HEK293 (cell line): ENCODE measurements at regions not wholly inside any gene's neighbourhood (a gene's known extent, or its start where the extent isn't known, plus 50 kb on each side); places are given as distances from the start of the nearest gene placed in this dataset.

Source experiments
- CTCF ChIA-PET: fragments of 350-600 bp; formaldehyde crosslinking; extraction: SDS; loops from one replicate; lab custom pipeline; 2021; ENCODE audit warnings: antibody characterized with exemption; lab: Yijun Ruan, JAX
- POLR2A ChIA-PET: fragments of 300-600 bp; formaldehyde crosslinking; extraction: SDS; loops from one replicate; lab custom pipeline; 2020; ENCODE audit warnings: antibody characterized with exemption, inconsistent platforms; lab: Yijun Ruan, JAX
- H3K27ac ChIP-seq: fragments of 200-500 bp; sonication (Bioruptor generic); 2 replicates; pipeline ENCODE4 v1.5.1; 2014; ENCODE audit warnings: low read depth, low read length, control low read depth, inconsistent platforms; ENCODE audit errors: extremely low read depth
- H3K36me3 ChIP-seq, 2 experiments: fragments of 200-500 bp in 1 of 2; sonication (Bioruptor generic) in 1 of 2; 1 replicate in 1 of 2; 2 replicates in 1 of 2; pipeline ENCODE4 v1.5.1; 2014 to 2017; ENCODE audit warnings: inconsistent platforms in 2 of 2, low read length in 2 of 2; ENCODE audit not compliant: control insufficient read depth in 2 of 2, insufficient read depth in 1 of 2
- H3K4me1 ChIP-seq: fragments of 200-500 bp; sonication (Bioruptor generic); 2 replicates; pipeline ENCODE4 v1.5.1; 2014; ENCODE audit warnings: mild to moderate bottlenecking, low read length, inconsistent platforms; ENCODE audit not compliant: control insufficient read depth, insufficient read depth
- H3K4me3 ChIP-seq: 2 replicates; pipeline ENCODE4 v1.5.1; 2011; ENCODE audit warnings: low read depth, mild to moderate bottlenecking, control low read depth, low read length, moderate library complexity
- H3K9me3 ChIP-seq: fragments of 200-500 bp; sonication (Bioruptor generic); 2 replicates; pipeline ENCODE4 v1.5.1; 2014; ENCODE audit warnings: low read depth, low read length, inconsistent platforms; ENCODE audit not compliant: control insufficient read depth, insufficient read depth
- BCL11B ChIP-seq: fragments of 450-650 bp; formaldehyde crosslinking; IDR thresholded peaks from 2 replicates; pipeline ENCODE4 v1.5.1; 2016; ENCODE audit warnings: low read depth, missing biosample characterization, missing genetic modification characterization
- GLIS2 ChIP-seq: fragments of 450-650 bp; formaldehyde crosslinking; IDR thresholded peaks from 2 replicates; pipeline ENCODE4 v1.5.1; 2016; ENCODE audit warnings: missing biosample characterization, missing genetic modification characterization
- OVOL3 ChIP-seq: fragments of 450-650 bp; formaldehyde crosslinking; IDR thresholded peaks from 2 replicates; pipeline ENCODE4 v1.5.1; 2016; ENCODE audit warnings: missing biosample characterization, missing genetic modification characterization
- TCF7L2 ChIP-seq: IDR thresholded peaks from 2 replicates; pipeline ENCODE4 v1.6.1; 2011; ENCODE audit warnings: low read depth, mild to moderate bottlenecking, inconsistent platforms, low read length, moderate library complexity, borderline replicate concordance
- YY2 ChIP-seq: fragments of 450-650 bp; formaldehyde crosslinking; IDR thresholded peaks from 2 replicates; pipeline ENCODE4 v1.5.1; 2016; ENCODE audit warnings: missing biosample characterization, missing genetic modification characterization
- ZBTB17 ChIP-seq: fragments of 450-650 bp; formaldehyde crosslinking; IDR thresholded peaks from 2 replicates; pipeline ENCODE4 v1.5.1; 2016; ENCODE audit warnings: missing biosample characterization, missing genetic modification characterization
- ZFP3 ChIP-seq: fragments of 450-650 bp; formaldehyde crosslinking; IDR thresholded peaks from 2 replicates; pipeline ENCODE4 v1.5.1; 2016; ENCODE audit warnings: low read depth, missing biosample characterization, missing genetic modification characterization
- ZFP69B ChIP-seq: fragments of 450-650 bp; formaldehyde crosslinking; IDR thresholded peaks from 2 replicates; pipeline ENCODE4 v1.5.1; 2016; ENCODE audit warnings: missing biosample characterization, missing genetic modification characterization
- ZNF133 ChIP-seq: fragments of 450-650 bp; formaldehyde crosslinking; IDR thresholded peaks from 2 replicates; pipeline ENCODE4 v1.5.1; 2016; ENCODE audit warnings: missing biosample characterization, missing genetic modification characterization
- ZNF146 ChIP-seq: fragments of 450-650 bp; formaldehyde crosslinking; IDR thresholded peaks from 2 replicates; pipeline ENCODE4 v1.5.1; 2016; ENCODE audit warnings: missing biosample characterization, missing genetic modification characterization
- ZNF2 ChIP-seq: fragments of 450-650 bp; formaldehyde crosslinking; IDR thresholded peaks from 2 replicates; pipeline ENCODE4 v1.5.1; 2016; ENCODE audit warnings: missing biosample characterization, missing genetic modification characterization
- ZNF239 ChIP-seq: fragments of 450-650 bp; formaldehyde crosslinking; IDR thresholded peaks from 2 replicates; pipeline ENCODE4 v1.5.1; 2016; ENCODE audit warnings: missing biosample characterization, missing genetic modification characterization
- ZNF335 ChIP-seq: fragments of 450-650 bp; formaldehyde crosslinking; conservative IDR thresholded peaks from 2 replicates; pipeline ENCODE4 v1.5.1; 2016; ENCODE audit warnings: missing biosample characterization, missing genetic modification characterization
- ZNF350 ChIP-seq: fragments of 450-650 bp; formaldehyde crosslinking; IDR thresholded peaks from 2 replicates; pipeline ENCODE4 v1.5.0; 2017; ENCODE audit warnings: missing biosample characterization, mild to moderate bottlenecking, missing genetic modification characterization
- ZNF391 ChIP-seq: fragments of 450-650 bp; formaldehyde crosslinking; IDR thresholded peaks from 2 replicates; pipeline ENCODE4 v1.5.1; 2016; ENCODE audit warnings: low read depth, missing biosample characterization, missing genetic modification characterization, borderline replicate concordance
- ZNF423 ChIP-seq: fragments of 450-650 bp; formaldehyde crosslinking; IDR thresholded peaks from 2 replicates; pipeline ENCODE4 v1.5.1; 2016; ENCODE audit warnings: missing biosample characterization, missing genetic modification characterization
- ZNF426 ChIP-seq: fragments of 450-650 bp; formaldehyde crosslinking; IDR thresholded peaks from 2 replicates; pipeline ENCODE4 v1.5.1; 2017; ENCODE audit warnings: missing biosample characterization, missing genetic modification characterization, mild to moderate bottlenecking, inconsistent platforms, moderate library complexity
- ZNF544 ChIP-seq: fragments of 450-650 bp; formaldehyde crosslinking; IDR thresholded peaks from 2 replicates; pipeline ENCODE4 v1.5.0; 2017; ENCODE audit warnings: missing biosample characterization, missing genetic modification characterization
- ZNF792 ChIP-seq: fragments of 450-650 bp; formaldehyde crosslinking; IDR thresholded peaks from 2 replicates; pipeline ENCODE4 v1.5.1; 2016; ENCODE audit warnings: missing biosample characterization, missing genetic modification characterization
- TF ChIP-seq, protein P1 (sequence below): fragments of 450-650 bp; formaldehyde crosslinking; IDR thresholded peaks from 2 replicates; pipeline ENCODE4 v1.5.1; 2016; ENCODE audit warnings: missing biosample characterization, missing genetic modification characterization, borderline replicate concordance
- TF ChIP-seq, protein P2 (sequence below): fragments of 450-650 bp; formaldehyde crosslinking; IDR thresholded peaks from 2 replicates; pipeline ENCODE4 v1.5.1; 2016; ENCODE audit warnings: missing biosample characterization, missing genetic modification characterization
- TF ChIP-seq, protein P3 (sequence below): fragments of 450-650 bp; formaldehyde crosslinking; IDR thresholded peaks from 2 replicates; pipeline ENCODE4 v1.5.1; 2016; ENCODE audit warnings: missing biosample characterization, missing genetic modification characterization
- TF ChIP-seq, protein P4 (sequence below): fragments of 450-650 bp; formaldehyde crosslinking; IDR thresholded peaks from 2 replicates; pipeline ENCODE4 v1.5.1; 2016; ENCODE audit warnings: missing biosample characterization, missing genetic modification characterization, low read depth
- TF ChIP-seq, protein P5 (sequence below): fragments of 450-650 bp; formaldehyde crosslinking; IDR thresholded peaks from 2 replicates; pipeline ENCODE4 v1.5.1; 2016; ENCODE audit warnings: missing biosample characterization, missing genetic modification characterization

DNA sequence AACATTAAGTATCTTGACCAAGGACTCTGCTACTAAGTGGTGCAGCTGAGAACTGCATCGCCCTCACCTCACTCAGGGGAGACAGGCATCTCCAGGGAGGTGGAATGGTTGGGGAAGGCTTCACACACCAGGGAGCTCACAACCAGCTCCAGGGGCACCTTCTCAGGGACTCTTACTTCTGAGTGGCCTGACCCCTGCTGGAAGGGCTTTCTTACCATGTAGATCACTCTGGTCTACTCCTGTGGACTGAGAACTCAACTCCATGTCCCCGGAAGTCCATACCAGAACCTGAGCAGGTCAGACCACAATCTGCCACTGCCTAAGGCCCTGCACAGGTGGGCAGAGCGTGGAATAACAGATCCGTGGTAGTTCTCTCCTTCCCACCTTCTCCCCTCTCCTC, 140.5 kb downstream of the TLE3 start:
- H3K36me3 ChIP-seq: no peaks in the 10 kb centered on the region
- H3K27ac ChIP-seq: no peak overlapping the region
- TF ChIP-seq BCL11B (tag by site-specific recombination) (no peak), GLIS2 (tag by site-specific recombination) (no peak), ZFP3 (tag by site-specific recombination) (no peak), ZNF2 (tag by site-specific recombination) (no peak), ZFP69B (no peak), ZNF239 (tag by site-specific recombination) (no peak), ZNF423 (no peak), ZNF792 (no peak), TCF7L2 (no peak), ZNF544 (no peak), ZNF426 (tag by site-specific recombination) (no peak), ZNF391 (tag by site-specific recombination) (no peak)
- TF ChIP-seq, protein P1, sequence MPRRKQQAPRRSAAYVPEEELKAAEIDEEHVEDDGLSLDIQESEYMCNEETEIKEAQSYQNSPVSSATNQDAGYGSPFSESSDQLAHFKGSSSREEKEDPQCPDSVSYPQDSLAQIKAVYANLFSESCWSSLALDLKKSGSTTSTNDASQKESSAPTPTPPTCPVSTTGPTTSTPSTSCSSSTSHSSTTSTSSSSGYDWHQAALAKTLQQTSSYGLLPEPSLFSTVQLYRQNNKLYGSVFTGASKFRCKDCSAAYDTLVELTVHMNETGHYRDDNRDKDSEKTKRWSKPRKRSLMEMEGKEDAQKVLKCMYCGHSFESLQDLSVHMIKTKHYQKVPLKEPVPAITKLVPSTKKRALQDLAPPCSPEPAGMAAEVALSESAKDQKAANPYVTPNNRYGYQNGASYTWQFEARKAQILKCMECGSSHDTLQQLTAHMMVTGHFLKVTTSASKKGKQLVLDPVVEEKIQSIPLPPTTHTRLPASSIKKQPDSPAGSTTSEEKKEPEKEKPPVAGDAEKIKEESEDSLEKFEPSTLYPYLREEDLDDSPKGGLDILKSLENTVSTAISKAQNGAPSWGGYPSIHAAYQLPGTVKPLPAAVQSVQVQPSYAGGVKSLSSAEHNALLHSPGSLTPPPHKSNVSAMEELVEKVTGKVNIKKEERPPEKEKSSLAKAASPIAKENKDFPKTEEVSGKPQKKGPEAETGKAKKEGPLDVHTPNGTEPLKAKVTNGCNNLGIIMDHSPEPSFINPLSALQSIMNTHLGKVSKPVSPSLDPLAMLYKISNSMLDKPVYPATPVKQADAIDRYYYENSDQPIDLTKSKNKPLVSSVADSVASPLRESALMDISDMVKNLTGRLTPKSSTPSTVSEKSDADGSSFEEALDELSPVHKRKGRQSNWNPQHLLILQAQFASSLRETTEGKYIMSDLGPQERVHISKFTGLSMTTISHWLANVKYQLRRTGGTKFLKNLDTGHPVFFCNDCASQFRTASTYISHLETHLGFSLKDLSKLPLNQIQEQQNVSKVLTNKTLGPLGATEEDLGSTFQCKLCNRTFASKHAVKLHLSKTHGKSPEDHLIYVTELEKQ: no peak
- TF ChIP-seq, protein P2, sequence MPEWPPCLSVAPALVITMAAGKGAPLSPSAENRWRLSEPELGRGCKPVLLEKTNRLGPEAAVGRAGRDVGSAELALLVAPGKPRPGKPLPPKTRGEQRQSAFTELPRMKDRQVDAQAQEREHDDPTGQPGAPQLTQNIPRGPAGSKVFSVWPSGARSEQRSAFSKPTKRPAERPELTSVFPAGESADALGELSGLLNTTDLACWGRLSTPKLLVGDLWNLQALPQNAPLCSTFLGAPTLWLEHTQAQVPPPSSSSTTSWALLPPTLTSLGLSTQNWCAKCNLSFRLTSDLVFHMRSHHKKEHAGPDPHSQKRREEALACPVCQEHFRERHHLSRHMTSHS (tag by site-specific recombination): no peak
- TF ChIP-seq, protein P3, sequence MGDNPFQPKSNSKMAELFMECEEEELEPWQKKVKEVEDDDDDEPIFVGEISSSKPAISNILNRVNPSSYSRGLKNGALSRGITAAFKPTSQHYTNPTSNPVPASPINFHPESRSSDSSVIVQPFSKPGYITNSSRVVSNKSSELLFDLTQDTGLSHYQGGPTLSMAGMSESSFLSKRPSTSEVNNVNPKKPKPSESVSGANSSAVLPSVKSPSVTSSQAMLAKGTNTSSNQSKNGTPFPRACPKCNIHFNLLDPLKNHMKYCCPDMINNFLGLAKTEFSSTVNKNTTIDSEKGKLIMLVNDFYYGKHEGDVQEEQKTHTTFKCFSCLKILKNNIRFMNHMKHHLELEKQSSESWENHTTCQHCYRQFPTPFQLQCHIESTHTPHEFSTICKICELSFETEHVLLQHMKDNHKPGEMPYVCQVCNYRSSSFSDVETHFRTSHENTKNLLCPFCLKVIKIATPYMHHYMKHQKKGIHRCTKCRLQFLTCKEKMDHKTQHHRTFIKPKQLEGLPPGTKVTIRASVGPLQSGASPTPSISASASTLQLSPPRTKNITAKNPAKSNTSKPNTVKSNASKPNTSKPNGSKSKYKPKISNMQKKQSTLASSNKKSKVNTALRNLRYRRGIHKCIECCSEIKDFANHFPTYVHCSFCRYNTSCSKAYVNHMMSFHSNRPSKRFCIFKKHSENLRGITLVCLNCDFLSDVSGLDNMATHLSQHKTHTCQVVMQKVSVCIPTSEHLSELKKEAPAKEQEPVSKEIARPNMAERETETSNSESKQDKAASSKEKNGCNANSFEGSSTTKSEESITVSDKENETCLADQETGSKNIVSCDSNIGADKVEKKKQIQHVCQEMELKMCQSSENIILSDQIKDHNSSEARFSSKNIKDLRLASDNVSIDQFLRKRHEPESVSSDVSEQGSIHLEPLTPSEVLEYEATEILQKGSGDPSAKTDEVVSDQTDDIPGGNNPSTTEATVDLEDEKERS (tag by site-specific recombination): no peak
- CTCF ChIA-PET: no interaction called here
- no peak overlapping the region for H3K4me3 ChIP-seq
- POLR2A ChIA-PET: no interaction called here
- no peaks in the 10 kb centered on the region for H3K9me3 ChIP-seq
- H3K4me1 ChIP-seq: no peaks in the 10 kb centered on the region

DNA sequence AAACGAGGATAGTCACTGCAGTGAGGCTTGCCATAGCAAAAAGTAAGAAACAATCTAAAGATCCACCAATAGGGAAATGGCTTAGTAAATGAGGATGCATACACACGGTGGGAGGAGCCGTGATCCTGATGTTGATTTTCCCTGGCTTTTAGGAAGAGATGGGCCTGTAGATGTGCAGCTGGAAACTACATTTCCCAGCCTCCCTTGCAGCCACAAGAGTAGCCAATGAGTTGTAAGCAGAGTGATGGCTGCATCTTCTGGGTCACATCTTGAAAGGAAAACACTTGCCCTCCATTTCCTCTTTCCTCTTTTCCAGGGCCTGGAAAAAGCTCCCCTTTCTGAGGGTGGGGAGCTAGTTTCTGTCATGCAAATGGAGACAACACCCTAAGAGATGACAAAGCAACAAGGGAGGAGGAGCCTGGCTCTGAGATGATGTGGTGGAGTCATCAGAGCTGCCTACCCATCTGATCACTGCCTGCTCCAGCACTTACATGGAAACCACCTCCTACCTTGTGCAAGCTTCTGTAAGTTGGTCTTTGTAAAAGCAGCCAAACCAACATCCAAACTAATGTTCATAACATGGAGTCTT, 139.1 kb downstream of the TLE3 start:
- H3K36me3 ChIP-seq: no peaks in the 10 kb centered on the region
- H3K4me1 ChIP-seq: no peaks in the 10 kb centered on the region
- no peak overlapping the region for H3K4me3 ChIP-seq
- POLR2A ChIA-PET: no interaction called here
- H3K27ac ChIP-seq: no peak overlapping the region
- no peaks in the 10 kb centered on the region for H3K9me3 ChIP-seq
- CTCF ChIA-PET: interaction anchor here (0.7 kb wide), 1 partner anchor 53 kb away, joined by 3 read pairs; no protein-coding TSS in a partner anchor
- TF ChIP-seq ZNF146 (tag by site-specific recombination): no peak
- TF ChIP-seq OVOL3 (tag by site-specific recombination): no peak
- peak; percentile 61 for TF ChIP-seq ZNF335
- TF ChIP-seq TCF7L2: no peak
- TF ChIP-seq ZNF133 (tag by site-specific recombination): no peak
- TF ChIP-seq, protein P4, sequence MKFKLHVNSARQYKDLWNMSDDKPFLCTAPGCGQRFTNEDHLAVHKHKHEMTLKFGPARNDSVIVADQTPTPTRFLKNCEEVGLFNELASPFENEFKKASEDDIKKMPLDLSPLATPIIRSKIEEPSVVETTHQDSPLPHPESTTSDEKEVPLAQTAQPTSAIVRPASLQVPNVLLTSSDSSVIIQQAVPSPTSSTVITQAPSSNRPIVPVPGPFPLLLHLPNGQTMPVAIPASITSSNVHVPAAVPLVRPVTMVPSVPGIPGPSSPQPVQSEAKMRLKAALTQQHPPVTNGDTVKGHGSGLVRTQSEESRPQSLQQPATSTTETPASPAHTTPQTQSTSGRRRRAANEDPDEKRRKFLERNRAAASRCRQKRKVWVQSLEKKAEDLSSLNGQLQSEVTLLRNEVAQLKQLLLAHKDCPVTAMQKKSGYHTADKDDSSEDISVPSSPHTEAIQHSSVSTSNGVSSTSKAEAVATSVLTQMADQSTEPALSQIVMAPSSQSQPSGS (tag by site-specific recombination): no peak
- no peak for TF ChIP-seq ZNF350 (tag by site-specific recombination)
- 0 out of 2 replicates have a peak, but pooled peaks have one; percentile 40 for TF ChIP-seq YY2
- TF ChIP-seq ZBTB17 (tag by site-specific recombination): peak; percentile 49; the same call in 1 of the 2 replicates
- TF ChIP-seq, protein P5, sequence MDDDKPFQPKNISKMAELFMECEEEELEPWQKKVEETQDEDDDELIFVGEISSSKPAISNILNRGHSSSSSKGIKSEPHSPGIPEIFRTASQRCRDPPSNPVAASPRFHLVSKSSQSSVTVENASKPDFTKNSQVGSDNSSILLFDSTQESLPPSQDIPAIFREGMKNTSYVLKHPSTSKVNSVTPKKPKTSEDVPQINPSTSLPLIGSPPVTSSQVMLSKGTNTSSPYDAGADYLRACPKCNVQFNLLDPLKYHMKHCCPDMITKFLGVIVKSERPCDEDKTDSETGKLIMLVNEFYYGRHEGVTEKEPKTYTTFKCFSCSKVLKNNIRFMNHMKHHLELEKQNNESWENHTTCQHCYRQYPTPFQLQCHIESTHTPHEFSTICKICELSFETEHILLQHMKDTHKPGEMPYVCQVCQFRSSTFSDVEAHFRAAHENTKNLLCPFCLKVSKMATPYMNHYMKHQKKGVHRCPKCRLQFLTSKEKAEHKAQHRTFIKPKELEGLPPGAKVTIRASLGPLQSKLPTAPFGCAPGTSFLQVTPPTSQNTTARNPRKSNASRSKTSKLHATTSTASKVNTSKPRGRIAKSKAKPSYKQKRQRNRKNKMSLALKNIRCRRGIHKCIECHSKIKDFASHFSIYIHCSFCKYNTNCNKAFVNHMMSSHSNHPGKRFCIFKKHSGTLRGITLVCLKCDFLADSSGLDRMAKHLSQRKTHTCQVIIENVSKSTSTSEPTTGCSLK (tag by site-specific recombination): no peak
